Jurkat, Clone E6-1 (cell line): ENCODE measurements at regions not wholly inside any gene's neighbourhood (a gene's known extent, or its start where the extent isn't known, plus 50 kb on each side); places are given as distances from the start of the nearest gene placed in this dataset.
A peak's percentile ranks its signal among the peaks of the same experiment; 100 is the strongest.
"Not testable (repeated sequence)": the region's sequence is repeated elsewhere in the genome, so short reads cannot be mapped to it uniquely, and the experiment has no call there.

Source experiments
- DNase-seq: peaks from one replicate; pipeline ENCODE4 v3.0.0-alpha.2; 2011; ENCODE audit warnings: low read depth, low spot score
- H3K4me3 ChIP-seq: 2 replicates; pipeline ENCODE4 v1.5.1; 2011; ENCODE audit warnings: mild to moderate bottlenecking, low read length, control low read depth, moderate library complexity

DNA sequence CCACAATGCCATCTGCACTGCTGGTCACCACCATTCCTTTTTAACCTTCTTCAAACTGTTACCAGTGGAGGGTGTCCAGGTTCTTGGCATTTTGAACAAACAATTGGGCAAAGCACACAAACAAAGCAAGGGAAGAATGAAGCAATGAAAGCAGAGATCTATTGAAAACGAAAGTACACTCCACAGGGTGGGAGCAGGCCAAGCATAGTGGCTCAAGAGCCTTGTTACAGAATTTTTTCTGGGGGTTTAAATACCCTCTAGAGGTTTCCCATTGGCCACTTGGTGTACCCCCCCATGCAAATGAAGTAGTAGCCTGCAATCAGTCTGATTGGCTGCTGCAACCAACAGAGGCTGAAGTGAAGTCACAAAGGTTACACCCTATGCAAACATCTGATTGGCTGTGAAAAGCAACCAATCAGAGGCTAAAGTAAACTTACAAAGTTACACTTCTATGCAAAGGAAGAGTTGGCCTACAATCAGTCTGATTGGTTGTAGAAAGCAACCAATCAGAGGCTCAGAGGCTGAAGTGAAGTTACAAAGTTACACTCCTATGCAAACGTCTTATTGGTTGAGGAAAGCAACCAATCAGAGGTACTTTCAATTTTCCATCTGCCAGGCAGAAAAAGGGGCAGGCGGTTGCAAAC lies 103.2 kb upstream of the WAC start:
- peak; percentile 36 for DNase-seq
- no peak overlapping the region for H3K4me3 ChIP-seq

GRCh38 chr10:28431139-28431538 lies 101.8 kb upstream of the WAC start:
- no peak for DNase-seq

GRCh38 chr10:28432210-28432676 lies 100.7 kb upstream of the WAC start:
- peak overlapping the region; percentile 48 for H3K4me3 ChIP-seq

More at GRCh38 chr10:28431139-28431538, 101.8 kb upstream of the WAC start:
- no peak overlapping the region for H3K4me3 ChIP-seq

GRCh38 chr10:28434063-28434462 lies 98.9 kb upstream of the WAC start:
- no peak for DNase-seq
- H3K4me3 ChIP-seq: no peak overlapping the region

More at GRCh38 chr10:28432210-28432676, 100.7 kb upstream of the WAC start:
- peak; percentile 15 for DNase-seq

DNA sequence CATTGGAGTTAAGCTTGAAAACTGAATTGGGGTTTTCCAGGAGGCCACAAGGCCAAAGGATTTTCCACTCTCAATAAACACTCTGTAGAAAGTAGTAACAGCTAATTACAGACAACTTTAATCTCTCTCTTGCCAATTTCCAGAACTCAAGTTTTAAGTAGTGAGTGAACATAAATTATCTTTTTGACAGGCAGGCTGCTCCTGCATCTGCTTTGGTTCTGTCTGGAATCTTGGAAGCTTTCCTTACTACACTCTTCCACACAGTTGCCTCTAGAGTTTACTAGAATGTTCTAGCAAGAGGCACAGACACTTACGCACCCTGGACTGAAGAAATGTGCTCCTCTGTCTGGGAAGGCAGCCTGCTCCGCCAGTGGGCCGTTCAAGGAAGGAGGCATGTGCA lies 90.5 kb upstream of the WAC start:
- no peak for DNase-seq
- no peak overlapping the region for H3K4me3 ChIP-seq

DNA sequence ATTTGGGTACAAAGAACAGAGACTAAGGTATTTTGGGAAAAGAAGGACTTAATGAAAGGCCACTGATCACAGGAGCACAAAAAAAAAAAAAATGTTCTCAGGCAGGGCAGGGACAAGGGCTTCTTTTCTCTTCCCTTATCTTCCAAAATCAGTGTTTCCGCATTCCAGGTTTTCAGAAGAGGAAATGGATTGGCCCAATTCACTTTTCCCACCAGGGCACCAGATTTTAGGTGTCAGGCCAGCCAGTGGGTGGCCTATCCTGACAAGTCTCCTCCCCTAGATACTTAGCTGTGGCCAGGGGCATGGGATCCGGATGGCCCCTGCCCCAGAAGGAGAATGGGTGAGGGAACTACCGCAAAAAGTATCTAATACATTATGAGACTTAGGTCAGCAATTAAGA lies 88.9 kb upstream of the WAC start:
- no peak overlapping the region for H3K4me3 ChIP-seq

GRCh38 chr10:28445516-28445915 lies 87.4 kb upstream of the WAC start:
- DNase-seq: no peak
- no peak overlapping the region for H3K4me3 ChIP-seq

More for the DNA sequence above, 88.9 kb upstream of the WAC start:
- no peak for DNase-seq

- DNase-seq: no peak
- no peak overlapping the region for H3K4me3 ChIP-seq
These were observed 83.5 kb upstream of the WAC start for GRCh38 chr10:28449382-28449781.

DNA sequence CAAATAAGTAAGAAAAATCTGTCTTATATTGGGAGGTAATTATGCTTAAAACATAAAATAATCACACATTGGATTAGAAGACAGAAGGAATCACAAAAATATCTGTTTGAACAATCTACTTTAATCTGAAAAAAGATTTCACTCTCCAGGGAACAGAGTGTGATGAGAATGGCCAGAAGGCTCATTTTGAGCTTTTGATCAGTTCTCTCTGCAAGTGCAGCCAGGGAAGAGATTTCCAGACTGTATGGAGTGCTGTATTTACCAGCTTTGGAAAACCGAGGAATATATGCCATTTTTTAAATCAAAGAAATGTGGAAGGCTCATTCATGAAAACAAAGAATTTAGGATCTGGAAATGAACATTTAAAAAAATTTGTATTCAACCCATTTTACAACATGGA lies 83.0 kb upstream of the WAC start:
- no peak for DNase-seq
- H3K4me3 ChIP-seq: no peak overlapping the region

GRCh38 chr10:28453926-28454325 lies 79.0 kb upstream of the WAC start:
- no peak overlapping the region for H3K4me3 ChIP-seq
- no peak for DNase-seq

- no peak for DNase-seq
- H3K4me3 ChIP-seq: no peak overlapping the region
These were observed 75.8 kb upstream of the WAC start for GRCh38 chr10:28457110-28457509.

- H3K4me3 ChIP-seq, DNase-seq: not testable (repeated sequence)
These were observed 75.0 kb upstream of the WAC start for GRCh38 chr10:28457873-28458272.

DNA sequence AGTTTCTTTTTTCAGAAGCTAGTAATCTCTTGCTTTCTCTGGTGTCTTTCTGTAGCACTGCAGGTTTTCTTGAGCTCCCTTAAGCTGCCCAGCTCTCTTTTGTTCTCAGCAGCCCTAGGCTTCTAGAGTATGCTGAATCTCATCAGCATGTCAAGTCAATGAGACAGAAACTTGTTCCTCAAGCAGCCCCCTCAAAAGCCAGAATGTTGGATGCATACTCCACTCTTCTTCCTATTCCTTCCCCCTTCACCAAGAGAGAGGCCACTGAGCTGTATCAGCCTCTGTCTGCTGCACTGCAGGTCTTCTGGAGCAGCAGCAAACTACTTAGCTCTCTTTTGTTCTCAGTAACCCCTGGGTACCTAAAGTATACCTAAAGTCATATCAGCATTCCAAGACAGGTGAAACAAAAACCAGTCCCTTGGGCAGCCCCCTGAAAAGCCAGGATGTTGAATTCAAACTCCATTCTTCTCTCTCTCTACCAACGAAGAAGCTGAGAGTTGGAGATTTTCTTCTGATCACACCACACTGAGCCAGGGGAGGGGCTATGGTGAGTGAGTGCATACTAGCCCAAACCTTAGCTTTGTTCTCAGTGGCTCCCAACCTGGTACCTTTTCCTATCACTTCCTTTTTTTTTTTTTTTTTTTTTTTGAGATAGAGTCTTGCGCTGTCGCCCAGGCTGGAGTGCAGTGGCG lies 73.3 kb upstream of the WAC start:
- no peak overlapping the region for H3K4me3 ChIP-seq
- no peak for DNase-seq

- no peak for DNase-seq
- H3K4me3 ChIP-seq: no peak overlapping the region
These were observed 69.8 kb upstream of the WAC start for GRCh38 chr10:28463141-28463540.

DNA sequence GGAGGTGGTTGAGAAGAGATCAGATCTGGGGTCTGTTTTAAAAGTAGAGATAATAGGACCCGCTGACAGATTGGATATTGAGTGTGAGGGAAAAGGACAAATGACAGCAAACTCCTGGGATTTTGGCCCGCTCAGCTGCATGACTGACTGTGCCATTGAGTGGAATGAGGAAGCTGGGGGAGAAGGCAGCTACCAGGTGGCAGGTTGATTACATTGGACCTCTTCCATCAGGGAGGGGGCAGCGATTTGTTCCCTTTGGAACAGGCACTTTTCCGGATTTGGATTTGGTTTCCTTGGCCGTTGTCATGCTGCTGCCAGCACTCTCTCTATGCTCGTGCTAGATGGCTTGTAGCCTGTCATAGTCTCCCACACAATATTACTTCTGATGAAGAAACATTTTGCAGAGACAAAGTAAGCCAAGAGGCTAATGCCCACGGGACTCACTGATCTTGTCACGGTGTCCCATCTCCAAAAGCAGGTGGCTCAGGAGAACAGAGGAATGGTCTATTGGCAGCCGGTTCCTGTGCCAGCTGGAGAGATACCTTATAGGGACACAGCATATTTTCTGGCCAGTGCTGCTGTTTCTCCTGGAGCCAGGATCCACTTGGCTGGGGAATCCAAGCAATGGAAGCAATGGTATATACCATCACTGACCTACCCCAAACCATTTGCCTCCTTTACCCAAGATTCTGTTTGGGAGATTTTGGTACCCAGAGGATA lies 69.1 kb upstream of the WAC start:
- no peak overlapping the region for H3K4me3 ChIP-seq
- no peak for DNase-seq

DNA sequence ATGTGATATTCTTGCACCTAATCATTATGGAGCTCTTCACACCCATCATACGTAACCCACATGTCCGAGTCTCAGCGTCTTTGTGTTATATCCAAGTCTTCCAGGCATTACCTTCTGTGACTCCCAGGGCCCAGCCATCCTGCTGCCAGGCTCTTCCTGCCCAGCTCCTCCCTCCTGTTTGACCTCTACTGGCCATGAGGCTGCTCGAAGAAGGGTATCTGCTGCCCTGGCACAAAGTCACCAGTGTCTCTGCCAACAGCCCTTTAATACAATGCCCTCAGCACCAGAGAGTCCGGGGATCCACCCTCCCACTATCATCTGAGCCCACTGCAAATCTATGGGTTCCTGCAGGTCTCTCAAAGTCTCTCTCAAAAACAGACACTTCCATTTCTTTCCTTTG lies 65.3 kb upstream of the WAC start:
- DNase-seq: no peak
- H3K4me3 ChIP-seq: no peak overlapping the region

GRCh38 chr10:28468707-28469483 lies 64.0 kb upstream of the WAC start:
- DNase-seq: no peak
- no peak overlapping the region for H3K4me3 ChIP-seq

DNA sequence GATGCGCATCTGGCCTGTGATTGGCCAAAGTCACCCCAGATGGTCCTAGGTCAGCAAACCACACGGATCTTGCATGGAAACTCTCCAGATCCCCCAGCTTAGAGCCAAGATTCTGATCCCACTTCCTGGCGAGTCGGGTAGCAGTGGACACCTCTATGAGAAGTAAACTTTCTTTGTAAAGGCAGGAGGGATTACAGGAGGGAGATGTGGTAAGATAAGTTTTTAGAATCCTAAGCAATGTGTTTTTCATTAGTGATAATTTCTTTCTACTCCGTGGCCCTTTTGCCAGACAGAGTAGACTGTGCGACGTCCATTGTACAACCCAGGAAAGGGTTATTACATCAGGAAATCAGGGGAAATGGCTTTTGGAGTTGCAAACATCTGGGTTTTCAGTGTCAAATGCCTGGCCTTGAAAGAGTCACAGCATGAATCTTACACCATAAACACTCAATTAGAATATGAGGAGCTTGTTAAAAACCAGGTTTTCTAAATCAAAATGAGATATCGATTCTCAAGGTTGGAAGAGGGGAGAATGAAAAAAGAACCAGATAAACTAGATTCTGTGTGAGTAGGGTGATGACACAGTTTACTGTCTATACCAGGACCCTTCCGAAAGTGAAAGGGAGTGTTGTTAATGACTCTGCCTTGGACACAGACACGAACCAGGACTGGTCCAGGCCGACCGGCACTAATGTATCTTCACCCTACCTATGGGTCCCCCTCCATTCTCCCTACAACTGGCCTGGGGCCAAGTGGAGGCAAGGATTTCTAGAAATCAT lies 61.9 kb upstream of the WAC start:
- no peak overlapping the region for H3K4me3 ChIP-seq
- no peak for DNase-seq

- no peak overlapping the region for H3K4me3 ChIP-seq
- DNase-seq: no peak
These were observed 61.3 kb upstream of the WAC start for GRCh38 chr10:28471652-28472050.
